Heart left ventricle (tissue), 13 donors: ENCODE measurements at regions not wholly inside any gene's neighbourhood (a gene's known extent, or its start where the extent isn't known, plus 50 kb on each side); places are given as distances from the start of the nearest gene placed in this dataset.

ENCODE experiments used
- CTCF ChIP-seq, 12 donors: fragments of 200-600 bp; sonication (generic) in 4 of 12; IDR thresholded peaks; one replicate each; pipeline versions ENCODE4 v1.5.0 to v1.8.0; 2018 to 2022; ENCODE audit warnings: antibody characterized with exemption in 12 of 12, mild to moderate bottlenecking in 5 of 12
- POLR2A ChIP-seq, 2 donors: fragments of 450-650 bp; IDR thresholded peaks; one replicate each; pipeline ENCODE4 v1.6.1; 2017; ENCODE audit warnings: antibody characterized with exemption in 2 of 2, mild to moderate bottlenecking in 2 of 2, moderate library complexity in 2 of 2
- donor health status: ischemic (EF 13 %, LVEDD 7.1; RV severe dilation, severe dysfunction).
- donor health status: DM: no; HTN: yes; CAD: no.
- donor health status: DM: no; HTN: no; CAD: no.
- donor health status: ischemic (EF 25% LVEDD 6.9; RV normal size, moderate dysfunction).
- donor health status: ischemic (EF 25% LVEDD 5.7; RV mildly dilated, moderate dysfunction).
- donor health status: ischemic (EF 35%, LVEDD 5.7; RV mildly dilated, moderate dysfunction).
- donor health status: nonischemic (EF 11% LVEDD 7.7; RV severe dilation, severe dysfunction).
- donor health status: DM: yes; HTN: yes; CAD: no.
- donor health status: PGD.
- donor health status: ischemic (EF 29% LVEDD 5.4; RV normal size, mild dysfunction).
- donor health status: nonischemic (EF 23%, LVEDD 6.1; RV moderate dilation, normal function).

- TF ChIP-seq CTCF (IDR thresholded peaks at IDR 0.05) (no peak), POLR2A (IDR thresholded peaks at IDR 0.05) (no peak)
These were observed 178.0 kb upstream of the TMCO5A start for GRCh38 chr15:37756407-37756806.
